A673 (cell line): ENCODE measurements at regions not wholly inside any gene's neighbourhood (a gene's known extent, or its start where the extent isn't known, plus 50 kb on each side); places are given as distances from the start of the nearest gene placed in this dataset.

Experiments used
- BruUV-seq: library from RNA; stranded (reverse); fragments of 400-500 nt; replicated peaks from 2 replicates; lab custom pipeline; 2021; lab: Mats Ljungman, UMichigan
- CTCF ChIA-PET: fragments of 300-600 bp; sonication (Branson Sonifier 250); formaldehyde crosslinking; loops from one replicate; lab custom pipeline; 2022; ENCODE audit warnings: antibody characterized with exemption; lab: Charles Lee
- POLR2A ChIA-PET: fragments of 300-600 bp; sonication (Branson Sonifier 250); formaldehyde crosslinking; loops from one replicate; lab custom pipeline; 2022; ENCODE audit warnings: antibody characterized with exemption; ENCODE audit not compliant: low non-redundant PET; lab: Charles Lee
- DNase-seq: peaks from one replicate; pipeline ENCODE4 v3.0.0-alpha.2; 2015; ENCODE audit warnings: low spot score
- H3K27ac ChIP-seq: fragments of 200-600 bp; sonication (generic); 2 replicates; pipeline ENCODE4 v1.5.1; 2016; ENCODE audit warnings: mixed run types, low read depth, mild to moderate bottlenecking, mixed read lengths, antibody characterized with exemption, low read length; ENCODE audit not compliant: poor library complexity, severe bottlenecking
- H3K27me3 ChIP-seq: fragments of 200-600 bp; sonication (generic); replicated peaks from 2 replicates; pipeline ENCODE4 v1.6.1; 2017; ENCODE audit warnings: mixed run types, low read depth, mild to moderate bottlenecking, mixed read lengths, antibody characterized with exemption, low read length; ENCODE audit not compliant: insufficient read depth, poor library complexity
- H3K36me3 ChIP-seq: fragments of 200-600 bp; sonication (generic); 2 replicates; pipeline ENCODE4 v1.6.1; 2016; ENCODE audit warnings: mixed run types, mild to moderate bottlenecking, mixed read lengths, antibody characterized with exemption, low read length; ENCODE audit not compliant: insufficient read depth, poor library complexity, severe bottlenecking
- H3K4me1 ChIP-seq: fragments of 200-600 bp; sonication (generic); 2 replicates; pipeline ENCODE4 v1.6.1; 2017; ENCODE audit warnings: mixed run types, mild to moderate bottlenecking, mixed read lengths, antibody characterized with exemption, low read length; ENCODE audit not compliant: insufficient read depth, poor library complexity, severe bottlenecking
- H3K4me3 ChIP-seq: fragments of 200-600 bp; sonication (generic); 2 replicates; pipeline ENCODE4 v1.5.1; 2016; ENCODE audit warnings: low read depth, mixed run types, mild to moderate bottlenecking, mixed read lengths, low read length; ENCODE audit not compliant: poor library complexity, severe bottlenecking
- H3K9me3 ChIP-seq: fragments of 200-600 bp; sonication (generic); 2 replicates; pipeline ENCODE4 v1.6.1; 2016; ENCODE audit warnings: mixed run types, low read depth, mild to moderate bottlenecking, mixed read lengths, antibody characterized with exemption, low read length; ENCODE audit not compliant: poor library complexity, severe bottlenecking
- EZH2 ChIP-seq: fragments of 200-600 bp; sonication (generic); IDR thresholded peaks from 2 replicates; pipeline ENCODE4 v1.6.1; 2017; ENCODE audit warnings: borderline replicate concordance, low read depth, mild to moderate bottlenecking, mixed read lengths, antibody characterized with exemption, low read length; ENCODE audit not compliant: poor library complexity, severe bottlenecking
- intact Hi-C: fragments of 100-400 bp; cut with micrococcal nuclease; formaldehyde crosslinking; loops from one replicate; pipeline ENCODE4 v1.10.0; 2022; ENCODE audit not compliant: unreplicated experiment
- TF ChIP-seq, protein P1 (sequence below): fragments of 300-800, 200-600 bp; sonication (generic); conservative IDR thresholded peaks from 2 replicates; pipeline ENCODE4 v1.5.1; 2017; ENCODE audit warnings: low read depth, mild to moderate bottlenecking, antibody characterized with exemption, low read length, moderate library complexity, mixed read lengths

DNA sequence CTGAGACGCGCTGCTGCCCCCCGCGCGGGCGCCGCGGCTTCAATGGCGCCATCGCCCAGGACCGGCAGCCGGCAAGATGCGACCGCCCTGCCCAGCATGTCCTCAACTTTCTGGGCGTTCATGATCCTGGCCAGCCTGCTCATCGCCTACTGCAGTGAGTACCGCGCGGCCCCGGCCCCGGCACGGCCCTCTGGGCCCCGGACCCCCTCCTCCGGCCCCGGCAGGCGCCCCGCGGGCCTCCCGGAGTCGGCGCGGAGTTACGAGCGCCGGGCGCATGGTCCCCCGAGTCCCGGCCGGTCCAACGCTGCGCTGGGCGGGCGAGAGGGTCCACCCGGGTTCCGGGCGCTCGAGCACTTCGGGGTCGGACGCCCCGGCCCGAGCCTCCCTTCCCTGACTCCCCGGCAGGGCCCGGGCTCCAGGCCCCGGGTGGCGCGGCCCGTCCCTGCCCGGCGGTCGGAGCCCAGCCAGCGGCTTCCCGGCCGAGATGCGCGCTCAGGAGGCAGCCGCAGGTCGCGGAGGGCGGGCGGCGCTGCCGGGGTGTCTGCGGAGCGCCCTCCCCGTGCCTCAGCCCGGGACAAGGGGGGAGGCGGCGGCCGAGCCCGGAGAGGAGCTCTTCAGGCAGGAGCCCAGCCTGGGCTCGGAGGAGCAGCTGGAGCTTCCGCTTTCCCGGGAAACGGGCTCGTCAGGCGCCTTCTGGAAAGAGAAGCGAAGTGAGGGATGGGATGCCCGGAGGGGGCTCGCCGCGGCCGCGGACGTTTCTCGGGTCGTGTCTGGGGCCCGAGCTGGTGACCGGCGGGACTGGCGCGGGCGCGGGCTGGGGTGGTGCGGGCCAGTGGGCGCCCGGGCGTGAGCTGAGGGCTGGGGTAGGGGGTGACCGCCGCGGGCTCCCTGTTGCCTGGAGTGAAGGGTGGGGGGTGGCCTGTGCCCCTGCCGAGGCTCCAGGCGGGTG, 1337.8 kb downstream of the BRD1 start:
- Histone ChIP-seq H3K27me3 (no peaks in the 10 kb centered on the region), H3K4me3 (peak overlapping the region; percentile 85), H3K27ac (peak overlapping the region; percentile 72), H3K4me1 (peaks cover 16% of the 10 kb centered on the region), H3K36me3 (no peaks in the 10 kb centered on the region), H3K9me3 (no peaks in the 10 kb centered on the region)
- intact Hi-C loops = loop anchor here (5.0 kb wide), 1 partner anchor 1273 kb away; no protein-coding TSS in a partner anchor
- CTCF ChIA-PET = interaction anchor here (0.6 to 0.7 kb wide), 2 partner anchors 19 to 838 kb away, joined by 3 to 10 read pairs; no protein-coding TSS in a partner anchor
- BruUV-seq = no TSS peak
- TF ChIP-seq, protein P1, sequence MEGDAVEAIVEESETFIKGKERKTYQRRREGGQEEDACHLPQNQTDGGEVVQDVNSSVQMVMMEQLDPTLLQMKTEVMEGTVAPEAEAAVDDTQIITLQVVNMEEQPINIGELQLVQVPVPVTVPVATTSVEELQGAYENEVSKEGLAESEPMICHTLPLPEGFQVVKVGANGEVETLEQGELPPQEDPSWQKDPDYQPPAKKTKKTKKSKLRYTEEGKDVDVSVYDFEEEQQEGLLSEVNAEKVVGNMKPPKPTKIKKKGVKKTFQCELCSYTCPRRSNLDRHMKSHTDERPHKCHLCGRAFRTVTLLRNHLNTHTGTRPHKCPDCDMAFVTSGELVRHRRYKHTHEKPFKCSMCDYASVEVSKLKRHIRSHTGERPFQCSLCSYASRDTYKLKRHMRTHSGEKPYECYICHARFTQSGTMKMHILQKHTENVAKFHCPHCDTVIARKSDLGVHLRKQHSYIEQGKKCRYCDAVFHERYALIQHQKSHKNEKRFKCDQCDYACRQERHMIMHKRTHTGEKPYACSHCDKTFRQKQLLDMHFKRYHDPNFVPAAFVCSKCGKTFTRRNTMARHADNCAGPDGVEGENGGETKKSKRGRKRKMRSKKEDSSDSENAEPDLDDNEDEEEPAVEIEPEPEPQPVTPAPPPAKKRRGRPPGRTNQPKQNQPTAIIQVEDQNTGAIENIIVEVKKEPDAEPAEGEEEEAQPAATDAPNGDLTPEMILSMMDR = no peak
- TF ChIP-seq EZH2 = no peak
- DNase-seq = peak; percentile 40
- POLR2A ChIA-PET = interaction anchor here (0.7 kb wide), 1 partner anchor 23 kb away, joined by 3 read pairs; no protein-coding TSS in a partner anchor

DNA sequence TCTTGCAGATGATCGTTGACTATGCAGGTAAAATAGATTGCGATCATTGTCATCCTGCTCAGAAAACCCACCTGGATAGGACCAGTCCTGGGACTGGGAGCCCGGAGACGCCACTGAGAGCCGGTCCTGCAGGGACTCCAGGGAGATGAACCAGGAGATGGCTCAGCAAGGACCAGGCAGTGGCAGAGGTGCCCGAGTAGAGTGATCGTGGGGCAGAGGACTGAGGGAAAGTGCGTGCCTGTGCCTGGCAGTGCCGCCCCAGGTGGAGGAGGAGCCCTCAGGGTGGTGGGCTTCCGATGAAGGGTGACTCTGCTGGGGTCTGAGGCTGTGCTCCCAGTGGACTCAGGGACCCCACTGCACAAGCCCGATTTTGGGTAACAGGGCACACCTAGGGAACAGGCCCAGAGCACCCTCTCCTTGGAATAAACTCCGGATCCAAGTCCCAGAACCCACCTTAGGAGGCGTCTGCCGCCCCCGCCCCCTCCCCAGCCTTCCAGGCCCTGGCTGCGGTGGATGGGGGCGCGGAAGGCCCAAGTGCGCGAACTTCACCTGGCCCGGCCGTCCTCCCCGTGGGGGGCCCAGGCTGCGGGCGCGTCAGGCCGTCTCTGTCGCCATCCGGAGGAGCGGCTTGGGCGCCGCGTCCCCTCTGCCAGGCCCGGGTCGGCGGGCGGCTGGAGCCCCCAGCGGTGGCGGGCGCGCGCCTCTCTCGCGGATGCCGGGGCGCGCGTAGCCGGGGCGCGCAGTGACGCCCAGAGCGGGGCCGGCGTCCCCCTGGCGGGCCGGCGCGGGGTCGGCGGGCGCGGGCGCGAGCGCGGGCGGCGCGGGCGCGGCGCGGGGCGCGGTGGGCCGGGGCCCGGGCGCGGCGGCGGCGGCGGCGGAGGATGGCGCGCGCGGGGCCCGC, 1338.8 kb downstream of the BRD1 start:
- TF ChIP-seq, protein P1 = no peak
- no peak for TF ChIP-seq EZH2
- peak overlapping the region; percentile 85 for H3K4me3 ChIP-seq
- peaks cover 16% of the 10 kb centered on the region for H3K4me1 ChIP-seq
- no peaks in the 10 kb centered on the region for H3K9me3 ChIP-seq
- no peak overlapping the region for H3K27ac ChIP-seq
- DNase-seq = peak; percentile 57
- no TSS peak for BruUV-seq
- POLR2A ChIA-PET = no interaction called here
- H3K36me3 ChIP-seq = no peaks in the 10 kb centered on the region
- intact Hi-C loops = no loop called here
- H3K27me3 ChIP-seq = no peaks in the 10 kb centered on the region
- CTCF ChIA-PET = no interaction called here

DNA sequence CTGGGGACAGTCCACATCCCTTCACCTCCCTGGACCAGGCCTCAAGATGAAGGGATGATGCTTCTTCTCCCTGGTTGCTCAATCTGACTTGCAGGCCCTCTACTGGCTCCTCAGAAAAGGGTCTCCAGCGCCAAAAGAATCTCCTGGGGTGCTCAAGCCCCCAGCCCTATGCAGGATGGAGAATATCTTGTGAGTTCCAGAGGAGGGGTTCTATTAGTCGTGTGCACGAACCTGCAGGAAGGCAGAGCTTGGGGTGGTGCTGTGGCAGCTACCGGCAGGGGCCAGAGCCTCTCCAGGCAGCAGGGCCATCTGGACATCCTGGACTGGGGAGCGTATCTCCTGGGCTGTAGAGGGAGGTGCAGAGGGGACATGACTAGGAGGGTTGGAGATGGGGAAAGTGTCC, 1339.5 kb downstream of the BRD1 start:
- TF ChIP-seq, protein P1 = peak; percentile 35
- TF ChIP-seq EZH2 = no peak
- H3K27ac ChIP-seq = no peak overlapping the region
- no TSS peak for BruUV-seq
- intact Hi-C loops = no loop called here
- peaks cover 16% of the 10 kb centered on the region for H3K4me1 ChIP-seq
- ChIA-PET POLR2A (no interaction called here), CTCF (no interaction called here)
- H3K27me3 ChIP-seq = no peaks in the 10 kb centered on the region
- no peaks in the 10 kb centered on the region for H3K9me3 ChIP-seq
- no peak for DNase-seq
- no peaks in the 10 kb centered on the region for H3K36me3 ChIP-seq
- no peak overlapping the region for H3K4me3 ChIP-seq
